Pancreas (tissue), 10 donors: ENCODE measurements at regions not wholly inside any gene's neighbourhood (a gene's known extent, or its start where the extent isn't known, plus 50 kb on each side); places are given as distances from the start of the nearest gene placed in this dataset.

Source experiments
- ATAC-seq, 4 donors: fragments of 200-7000 bp; cut with Tn5 transposase; one replicate each; pipeline versions ENCODE4 v1.8.0 to v1.9.1; 2020; ENCODE audit warnings: mild to moderate bottlenecking in 4 of 4, moderate library complexity in 4 of 4
- DNase-seq, 6 donors: peaks; one replicate each; pipeline ENCODE4 v3.0.0-alpha.2; 2020
- FAIRE-seq: peaks from 2 replicates; lab custom pipeline; 2012; peaks lifted over from hg19 to GRCh38; lab: Jason Lieb, UNC
- H3K27ac ChIP-seq, 4 donors: fragments of 200-600 bp; sonication (generic); 1 replicate in 3 of 4; 2 replicates in 1 of 4; pipeline versions ENCODE4 v1.5.0 to v1.8.0; 2020
- H3K27me3 ChIP-seq, 4 donors: fragments of 200-600 bp; one replicate each; pipeline ENCODE4 v1.8.0; 2021
- H3K36me3 ChIP-seq, 3 donors: fragments of 200-600 bp; sonication (generic) in 1 of 3; one replicate each; pipeline versions ENCODE4 v1.5.0 to v1.8.0; 2020 to 2021
- H3K4me1 ChIP-seq, 3 donors: fragments of 200-600 bp; one replicate each; pipeline ENCODE4 v1.8.0; 2021
- H3K4me3 ChIP-seq, 4 donors: fragments of 200-600 bp; sonication (generic) in 2 of 4; one replicate each; pipeline versions ENCODE4 v1.5.0 to v1.8.0; 2020 to 2021
- H3K9me3 ChIP-seq, 4 donors: fragments of 200-600 bp; one replicate each; pipeline ENCODE4 v1.8.0; 2021
- CTCF ChIP-seq, 4 donors: fragments of 200-600 bp; sonication (generic) in 3 of 4; IDR thresholded peaks; one replicate each; pipeline versions ENCODE4 v1.5.0 to v1.8.0; 2021; ENCODE audit warnings: antibody characterized with exemption in 4 of 4
- WGBS, 2 donors: extraction: QIAGEN DNeasy Blood & Tissue Kit; methylation state at CpG; one replicate each; pipeline ENCODE4 v1.1.7; 2013; 5-methylcytosine and 5-hydroxymethylcytosine counted together
- intact Hi-C, 3 donors: fragments of 100-400 bp; cut with DNase I; formaldehyde crosslinking; loops; one replicate each; pipeline versions ENCODE4 v1.11.1 to v1.14.2; 2022
- donor health status: healthy with polysubstance abuse.
- donor health status: DM: no; HTN: no; CAD: no; lungs with moderate emphysema.
- donor health status: DM: no; HTN: no; CAD: no.
- donor health status: control.
- donor health status: control.
- donor health status: Bipolar disorder and iron deficiency.
- donor health status: DM: yes; HTN: yes; CAD: no.
- donor health status: DM: no; HTN: no; CAD: no.
- donor health status: DM: no; HTN: no; CAD: no.
- donor health status: DM: yes; HTN: yes; CAD: no.

GRCh38 chr13:105814219-105814901 is 721.1 kb downstream of the EFNB2 start:
- 57 to 66% methylated on average over 5 of the region's 5 CpGs for WGBS, 2 donors
- Histone ChIP-seq H3K9me3 (no peaks in the 10 kb centered on the region), H3K27ac (no peak overlapping the region), H3K36me3 (no peaks in the 10 kb centered on the region), H3K4me3 (no peak overlapping the region), H3K4me1 (no peaks in the 10 kb centered on the region), H3K27me3 (no peaks in the 10 kb centered on the region)
- TF ChIP-seq CTCF (IDR thresholded peaks at IDR 0.05): no peak
- intact Hi-C loops: no loop called here
- ATAC-seq (no peak), DNase-seq (no peak), FAIRE-seq (no peak)

GRCh38 chr13:105806628-105806920 is 728.9 kb downstream of the EFNB2 start:
- TF ChIP-seq CTCF (IDR thresholded peaks at IDR 0.05): no peak
- no peak for FAIRE-seq
- 15 to 18% methylated on average over 3 of the region's 3 CpGs for WGBS, 2 donors
- intact Hi-C loops: no loop called here
- Histone ChIP-seq H3K27me3 (no peaks in the 10 kb centered on the region), H3K27ac (no peak overlapping the region), H3K9me3 (no peaks in the 10 kb centered on the region), H3K4me1 (no peaks in the 10 kb centered on the region), H3K4me3 (no peak overlapping the region), H3K36me3 (no peaks in the 10 kb centered on the region)
- ATAC-seq: peak in 1 of 4 donors; percentile 20
- DNase-seq: no peak

- DNase-seq: no peak
- H3K27me3 ChIP-seq: no peaks in the 10 kb centered on the region
- no peak overlapping the region for H3K27ac ChIP-seq
- no peaks in the 10 kb centered on the region for H3K4me1 ChIP-seq
- intact Hi-C loops: no loop called here
- no peak overlapping the region for H3K4me3 ChIP-seq
- peak in 3 of 4 donors; percentile 56 to 63 (median 59) for ATAC-seq
- WGBS, 2 donors: 35 to 37% methylated on average over 6 of the region's 6 CpGs
- no peaks in the 10 kb centered on the region for H3K36me3 ChIP-seq
- TF ChIP-seq CTCF (IDR thresholded peaks at IDR 0.05): no peak
- no peak for FAIRE-seq
- H3K9me3 ChIP-seq: no peaks in the 10 kb centered on the region
Measured at GRCh38 chr13:105805892-105806627, 729.4 kb downstream of the EFNB2 start.

GRCh38 chr13:105804561-105805190 is 730.8 kb downstream of the EFNB2 start:
- FAIRE-seq: no peak
- TF ChIP-seq CTCF (IDR thresholded peaks at IDR 0.05): no peak
- no peaks in the 10 kb centered on the region for H3K36me3 ChIP-seq
- no peak for DNase-seq
- no peak overlapping the region for H3K27ac ChIP-seq
- 73 to 74% methylated on average over 3 of the region's 3 CpGs for WGBS, 2 donors
- H3K4me1 ChIP-seq: no peaks in the 10 kb centered on the region
- H3K4me3 ChIP-seq: no peak overlapping the region
- intact Hi-C loops: no loop called here
- peak in 2 of 4 donors; percentile 34 to 43 for ATAC-seq
- no peaks in the 10 kb centered on the region for H3K27me3 ChIP-seq
- H3K9me3 ChIP-seq: no peaks in the 10 kb centered on the region

- Histone ChIP-seq H3K9me3 (no peaks in the 10 kb centered on the region), H3K27me3 (no peaks in the 10 kb centered on the region), H3K36me3 (no peaks in the 10 kb centered on the region), H3K27ac (no peak overlapping the region), H3K4me3 (no peak overlapping the region), H3K4me1 (no peaks in the 10 kb centered on the region)
- FAIRE-seq: no peak
- ATAC-seq: no peak
- no peak for DNase-seq
- intact Hi-C loops: no loop called here
- TF ChIP-seq CTCF (IDR thresholded peaks at IDR 0.05): no peak
Measured at GRCh38 chr13:105799155-105799554, 736.3 kb downstream of the EFNB2 start.
